ENCODE measurements at regions not wholly inside any gene's neighbourhood (a gene's known extent, or its start where the extent isn't known, plus 50 kb on each side); places are given as distances from the start of the nearest gene placed in this dataset.
"Not testable (repeated sequence)": the region's sequence is repeated elsewhere in the genome, so short reads cannot be mapped to it uniquely, and the experiment has no call there.

DNA sequence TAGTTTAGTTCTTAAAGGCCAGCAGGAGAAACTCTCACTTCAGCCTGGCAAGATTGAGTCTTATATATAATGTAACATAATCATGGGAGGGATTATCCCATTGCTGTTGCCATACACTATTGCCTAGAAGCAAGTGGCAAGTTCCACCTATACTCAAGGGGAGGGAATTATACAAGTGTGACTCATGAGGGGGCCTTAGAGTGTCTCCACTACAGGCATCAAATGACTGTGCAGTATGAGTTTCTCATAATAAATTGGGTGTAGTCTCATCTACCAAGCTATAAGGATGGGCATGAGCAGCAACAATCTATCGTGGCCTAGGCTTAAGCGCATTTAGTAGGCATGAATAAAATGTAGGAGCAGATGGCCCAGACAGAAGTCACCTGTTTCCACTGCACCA, 89.1 kb upstream of the C1GALT1C1 start:
- H3K79me2 ChIP-seq (ENCODE audit: control insufficient read depth, insufficient read depth, low read length, unreplicated experiment): no peaks in the 10 kb centered on the region
- no peaks in the 10 kb centered on the region for H3K36me3 ChIP-seq (ENCODE audit: insufficient read depth, low read length)
- H3K27me3 ChIP-seq (ENCODE audit: insufficient read depth, low read length): no peaks in the 10 kb centered on the region
- H3K27ac ChIP-seq (ENCODE audit: low read depth, low read length): no peak overlapping the region
- no peak overlapping the region for H2AFZ ChIP-seq (ENCODE audit: low read length, unreplicated experiment)
- H3K4me1 ChIP-seq (ENCODE audit: control insufficient read depth, insufficient read depth, low read length, unreplicated experiment): no peaks in the 10 kb centered on the region
- no peak overlapping the region for H3K4me3 ChIP-seq (ENCODE audit: low read depth, low read length)

DNA sequence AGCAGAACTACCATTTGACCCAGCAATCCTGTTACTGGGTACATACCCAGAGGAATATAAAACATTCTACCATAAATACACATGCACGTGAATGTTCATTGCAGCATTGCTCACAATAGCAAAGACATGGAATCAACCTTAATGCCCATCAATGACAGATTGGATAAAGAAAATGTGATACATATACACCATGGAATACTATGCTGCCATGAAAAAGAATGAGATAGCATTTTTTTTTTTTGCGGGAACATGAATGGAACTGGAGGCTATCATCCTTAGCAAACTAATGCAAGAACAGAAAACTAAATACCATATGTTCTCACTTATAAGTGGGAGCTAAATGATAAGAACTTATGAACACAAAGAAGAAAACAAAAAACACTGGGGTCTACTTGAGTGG, 72.5 kb upstream of the C1GALT1C1 start:
- not testable (repeated sequence) for H2AFZ ChIP-seq (ENCODE audit: low read length, unreplicated experiment); H3K27me3 ChIP-seq (ENCODE audit: insufficient read depth, low read length); H3K27ac ChIP-seq (ENCODE audit: low read depth, low read length); H3K79me2 ChIP-seq (ENCODE audit: control insufficient read depth, insufficient read depth, low read length, unreplicated experiment); H3K4me1 ChIP-seq (ENCODE audit: control insufficient read depth, insufficient read depth, low read length, unreplicated experiment); H3K36me3 ChIP-seq (ENCODE audit: insufficient read depth, low read length); H3K4me3 ChIP-seq (ENCODE audit: low read depth, low read length)

GRCh38 chrX:120697053-120697452, 67.2 kb upstream of the C1GALT1C1 start:
- Histone ChIP-seq H3K27ac (ENCODE audit: low read depth, low read length) (no peak overlapping the region), H3K4me3 (ENCODE audit: low read depth, low read length) (no peak overlapping the region), H3K79me2 (ENCODE audit: control insufficient read depth, insufficient read depth, low read length, unreplicated experiment) (no peaks in the 10 kb centered on the region), H3K27me3 (ENCODE audit: insufficient read depth, low read length) (no peaks in the 10 kb centered on the region), H3K4me1 (ENCODE audit: control insufficient read depth, insufficient read depth, low read length, unreplicated experiment) (no peaks in the 10 kb centered on the region), H2AFZ (ENCODE audit: low read length, unreplicated experiment) (no peak overlapping the region), H3K36me3 (ENCODE audit: insufficient read depth, low read length) (no peaks in the 10 kb centered on the region)

DNA sequence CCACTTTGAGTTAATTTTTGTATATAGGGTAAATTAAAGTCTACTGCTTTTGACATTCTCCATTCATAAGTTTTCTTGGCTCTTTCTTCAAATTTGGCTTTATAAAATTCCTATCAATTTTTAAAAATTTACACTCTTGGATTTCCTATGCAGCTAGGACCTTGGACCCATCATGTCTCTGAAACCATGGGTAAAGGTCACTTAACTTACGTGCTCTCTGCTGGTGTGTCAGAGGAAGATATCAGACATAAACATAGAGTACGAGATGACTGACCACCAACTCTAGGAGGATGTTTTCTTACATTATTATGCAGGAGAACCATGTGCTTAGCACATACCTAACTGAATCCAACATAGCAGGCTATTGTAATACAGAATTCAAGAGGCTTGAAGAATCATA, 62.5 kb upstream of the C1GALT1C1 start:
- Histone ChIP-seq H3K27ac (ENCODE audit: low read depth, low read length) (no peak overlapping the region), H2AFZ (ENCODE audit: low read length, unreplicated experiment) (no peak overlapping the region), H3K79me2 (ENCODE audit: control insufficient read depth, insufficient read depth, low read length, unreplicated experiment) (no peaks in the 10 kb centered on the region), H3K27me3 (ENCODE audit: insufficient read depth, low read length) (no peaks in the 10 kb centered on the region), H3K36me3 (ENCODE audit: insufficient read depth, low read length) (no peaks in the 10 kb centered on the region), H3K4me3 (ENCODE audit: low read depth, low read length) (no peak overlapping the region), H3K4me1 (ENCODE audit: control insufficient read depth, insufficient read depth, low read length, unreplicated experiment) (no peaks in the 10 kb centered on the region)

DNA sequence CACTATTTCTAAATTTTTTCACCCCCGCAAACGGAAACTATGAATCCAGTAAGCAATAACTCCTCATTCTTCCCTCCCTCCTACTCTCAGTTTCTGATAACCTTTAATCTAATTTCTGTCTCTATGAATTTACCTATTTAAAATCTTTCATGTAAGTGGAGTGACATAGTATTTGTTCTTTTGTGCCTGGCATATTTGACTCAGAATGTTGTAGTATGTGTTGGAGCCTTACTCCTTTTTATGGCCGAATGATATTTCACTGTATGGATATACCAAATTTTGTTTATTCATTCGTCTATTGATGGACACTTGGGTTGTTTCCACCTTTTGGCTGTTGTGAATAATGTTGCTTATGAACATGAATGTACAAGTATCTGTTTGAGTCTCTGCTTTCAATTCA, 61.1 kb upstream of the C1GALT1C1 start:
- peaks cover under 1% of the 10 kb centered on the region for H3K4me1 ChIP-seq (ENCODE audit: control insufficient read depth, insufficient read depth, low read length, unreplicated experiment)
- H3K27ac ChIP-seq (ENCODE audit: low read depth, low read length): no peak overlapping the region
- H3K4me3 ChIP-seq (ENCODE audit: low read depth, low read length): no peak overlapping the region
- H2AFZ ChIP-seq (ENCODE audit: low read length, unreplicated experiment): no peak overlapping the region
- H3K36me3 ChIP-seq (ENCODE audit: insufficient read depth, low read length): no peaks in the 10 kb centered on the region
- H3K79me2 ChIP-seq (ENCODE audit: control insufficient read depth, insufficient read depth, low read length, unreplicated experiment): no peaks in the 10 kb centered on the region
- no peaks in the 10 kb centered on the region for H3K27me3 ChIP-seq (ENCODE audit: insufficient read depth, low read length)

GRCh38 chrX:120690344-120690743, 60.5 kb upstream of the C1GALT1C1 start:
- Histone ChIP-seq H3K79me2 (ENCODE audit: control insufficient read depth, insufficient read depth, low read length, unreplicated experiment) (no peaks in the 10 kb centered on the region), H3K27me3 (ENCODE audit: insufficient read depth, low read length) (no peaks in the 10 kb centered on the region), H3K4me3 (ENCODE audit: low read depth, low read length) (no peak overlapping the region), H3K36me3 (ENCODE audit: insufficient read depth, low read length) (no peaks in the 10 kb centered on the region), H3K27ac (ENCODE audit: low read depth, low read length) (no peak overlapping the region), H2AFZ (ENCODE audit: low read length, unreplicated experiment) (no peak overlapping the region), H3K4me1 (ENCODE audit: control insufficient read depth, insufficient read depth, low read length, unreplicated experiment) (peaks cover 6% of the 10 kb centered on the region)

GRCh38 chrX:120680090-120680489, 50.2 kb upstream of the C1GALT1C1 start:
- H3K27ac ChIP-seq (ENCODE audit: low read depth, low read length): no peak overlapping the region; the same call in 1 of the 2 replicates
- H3K27me3 ChIP-seq (ENCODE audit: insufficient read depth, low read length): no peaks in the 10 kb centered on the region
- peak overlapping the region; percentile 49; the same call in 1 of the 2 replicates for H3K4me3 ChIP-seq (ENCODE audit: low read depth, low read length)
- H2AFZ ChIP-seq (ENCODE audit: low read length, unreplicated experiment): peak overlapping the region; percentile 15
- H3K36me3 ChIP-seq (ENCODE audit: insufficient read depth, low read length): no peaks in the 10 kb centered on the region
- no peaks in the 10 kb centered on the region for H3K79me2 ChIP-seq (ENCODE audit: control insufficient read depth, insufficient read depth, low read length, unreplicated experiment)
- peaks cover 4% of the 10 kb centered on the region for H3K4me1 ChIP-seq (ENCODE audit: control insufficient read depth, insufficient read depth, low read length, unreplicated experiment)

All from ACC112 (cell line).